Left renal cortex interstitium (tissue), 4 donors: ENCODE measurements at regions not wholly inside any gene's neighbourhood (a gene's known extent, or its start where the extent isn't known, plus 50 kb on each side); places are given as distances from the start of the nearest gene placed in this dataset.

Experiments used
- DNase-seq, 4 donors: peaks; one replicate each; pipeline ENCODE4 v3.0.0-alpha.2; 2013; ENCODE audit warnings: low read depth in 4 of 4, low spot score in 2 of 4, missing footprints in 1 of 4

GRCh38 chr7:156089222-156089621 is 277.0 kb upstream of the SHH start:
- DNase-seq: no peak

GRCh38 chr7:156088115-156088514 is 275.9 kb upstream of the SHH start:
- DNase-seq: no peak

- DNase-seq: no peak
Measured at GRCh38 chr7:156082048-156083040, 270.1 kb upstream of the SHH start.

GRCh38 chr7:156080596-156080995 is 268.3 kb upstream of the SHH start:
- no peak for DNase-seq

GRCh38 chr7:156080046-156080445 is 267.8 kb upstream of the SHH start:
- no peak for DNase-seq

GRCh38 chr7:156079156-156079555 is 266.9 kb upstream of the SHH start:
- DNase-seq: no peak

GRCh38 chr7:156074982-156075615 is 262.8 kb upstream of the SHH start:
- DNase-seq: no peak

- no peak for DNase-seq
Measured at GRCh38 chr7:156074084-156074483, 261.8 kb upstream of the SHH start.

- DNase-seq: no peak
Measured at GRCh38 chr7:156073366-156074052, 261.2 kb upstream of the SHH start.

- DNase-seq: no peak
Measured at GRCh38 chr7:156071612-156072011, 259.3 kb upstream of the SHH start.

GRCh38 chr7:156069891-156070290 is 257.6 kb upstream of the SHH start:
- DNase-seq: no peak

- no peak for DNase-seq
Measured at GRCh38 chr7:156067156-156067555, 254.9 kb upstream of the SHH start.

- no peak for DNase-seq
Measured at GRCh38 chr7:156065400-156065799, 253.1 kb upstream of the SHH start.

- DNase-seq: no peak
Measured at GRCh38 chr7:156064971-156065386, 252.7 kb upstream of the SHH start.

- DNase-seq: no peak
Measured at GRCh38 chr7:156063241-156063810, 251.1 kb upstream of the SHH start.

- no peak for DNase-seq
Measured at GRCh38 chr7:156062286-156062685, 250.0 kb upstream of the SHH start.

- DNase-seq: no peak
Measured at GRCh38 chr7:156061689-156062255, 249.5 kb upstream of the SHH start.

GRCh38 chr7:156060925-156061324 is 248.7 kb upstream of the SHH start:
- DNase-seq: no peak

GRCh38 chr7:156059369-156059768 is 247.1 kb upstream of the SHH start:
- no peak for DNase-seq

GRCh38 chr7:156058248-156058647 is 246.0 kb upstream of the SHH start:
- DNase-seq: no peak

GRCh38 chr7:156056534-156056933 is 244.3 kb upstream of the SHH start:
- no peak for DNase-seq
